H1 (cell line): ENCODE measurements at regions not wholly inside any gene's neighbourhood (a gene's known extent, or its start where the extent isn't known, plus 50 kb on each side); places are given as distances from the start of the nearest gene placed in this dataset.

ENCODE experiments used
- CHD7 ChIP-seq: fragments of 300-600 bp; sonication (generic); IDR thresholded peaks from 2 replicates; pipeline ENCODE4 v1.7.1; 2012; ENCODE audit warnings: low read length, moderate library complexity, mild to moderate bottlenecking, inconsistent platforms; ENCODE audit not compliant: insufficient replicate concordance
- TCF12 ChIP-seq: IDR thresholded peaks from 2 replicates; pipeline ENCODE4 v1.6.1; 2011; ENCODE audit warnings: low read depth, mild to moderate bottlenecking, low read length

GRCh38 chr2:17191223-17191622 lies 327.0 kb downstream of the RAD51AP2 start (continued):
- TF ChIP-seq CHD7 (no peak), TCF12 (no peak)
